ENCODE measurements at regions not wholly inside any gene's neighbourhood (a gene's known extent, or its start where the extent isn't known, plus 50 kb on each side); places are given as distances from the start of the nearest gene placed in this dataset.
"Not testable (repeated sequence)": the region's sequence is repeated elsewhere in the genome, so short reads cannot be mapped to it uniquely, and the experiment has no call there.

- TF ChIP-seq MAX (IDR thresholded peaks at IDR 0.05) (no peak), EGR1 (IDR thresholded peaks at IDR 0.05; ENCODE audit: low read depth in 2 of 2) (no peak), ATF3 (IDR thresholded peaks at IDR 0.05) (no peak), ZBTB33 (IDR thresholded peaks at IDR 0.05) (no peak), GABPA (IDR thresholded peaks at IDR 0.05 in 1 of 2, conservative IDR thresholded peaks at IDR 0.05 in 1 of 2) (no peak), REST (IDR thresholded peaks at IDR 0.05) (no peak), TAF1 (conservative IDR thresholded peaks at IDR 0.05) (no peak), SP1 (IDR thresholded peaks at IDR 0.05) (no peak), RXRA (IDR thresholded peaks at IDR 0.05) (no peak), JUND (IDR thresholded peaks at IDR 0.05) (no peak), FOXA2 (IDR thresholded peaks at IDR 0.05) (no peak), HNF4A (conservative IDR thresholded peaks at IDR 0.05) (no peak), CTCF (IDR thresholded peaks at IDR 0.05; ENCODE audit: low read depth, low read length, missing input control) (no peak)
- Histone ChIP-seq H3K9ac (ENCODE audit: low read depth in 1 of 2, low read length in 2 of 2) (no peak overlapping the region), H3K4me1 (ENCODE audit: control insufficient read depth in 4 of 4, insufficient read depth in 4 of 4, low read length in 3 of 4) (no peaks in the 10 kb centered on the region), H3K4me3 (ENCODE audit: low read depth in 1 of 3, low read length in 3 of 3) (no peak overlapping the region), H3K36me3 (ENCODE audit: control insufficient read depth in 4 of 4, insufficient read depth in 3 of 4, low read depth in 1 of 4, low read length in 3 of 4) (no peaks in the 10 kb centered on the region), H3K27me3 (ENCODE audit: control insufficient read depth in 4 of 4, insufficient read depth in 4 of 4, low read length in 3 of 4) (no peaks in the 10 kb centered on the region), H3K9me3 (ENCODE audit: control insufficient read depth in 4 of 4, low read length in 3 of 4) (peaks cover 0 to 3% (median 0%) of the 10 kb centered on the region in 4 donors), H3K27ac (ENCODE audit: low read depth in 1 of 2, low read length in 2 of 2) (no peak overlapping the region)
- DNase-seq (ENCODE audit: low spot score) = no peak
These were observed 423.7 kb upstream of the ST8SIA4 start for GRCh38 chr5:101326766-101327165.

GRCh38 chr5:101316401-101316800 is 413.3 kb upstream of the ST8SIA4 start:
- not testable (repeated sequence) for H3K9ac ChIP-seq (ENCODE audit: low read depth in 1 of 2, low read length in 2 of 2); H3K4me1 ChIP-seq (ENCODE audit: control insufficient read depth in 4 of 4, insufficient read depth in 4 of 4, low read length in 3 of 4); H3K9me3 ChIP-seq (ENCODE audit: control insufficient read depth in 4 of 4, low read length in 3 of 4); H3K36me3 ChIP-seq (ENCODE audit: control insufficient read depth in 4 of 4, insufficient read depth in 3 of 4, low read depth in 1 of 4, low read length in 3 of 4); DNase-seq (ENCODE audit: low spot score); H3K27me3 ChIP-seq (ENCODE audit: control insufficient read depth in 4 of 4, insufficient read depth in 4 of 4, low read length in 3 of 4); H3K4me3 ChIP-seq (ENCODE audit: low read depth in 1 of 3, low read length in 3 of 3); H3K27ac ChIP-seq (ENCODE audit: low read depth in 1 of 2, low read length in 2 of 2)
- 63% methylated on average over 7 of the region's 7 CpGs for WGBS

Measured in liver (tissue), 8 donors.